Glutamatergic neuron (in vitro differentiated cells): ENCODE measurements at regions not wholly inside any gene's neighbourhood (a gene's known extent, or its start where the extent isn't known, plus 50 kb on each side); places are given as distances from the start of the nearest gene placed in this dataset.

Experiments
- DNase-seq: peaks from one replicate; pipeline ENCODE4 v3.0.0; 2022
- H3K27ac Mint-ChIP-seq: one replicate; pipeline ENCODE4 v1.8.0; 2020; ENCODE audit warnings: mild to moderate bottlenecking, mixed read lengths, inconsistent platforms; ENCODE audit not compliant: unreplicated experiment
- H3K27me3 Mint-ChIP-seq: one replicate; pipeline ENCODE4 v1.8.0; 2020; ENCODE audit warnings: mild to moderate bottlenecking, moderate library complexity, mixed read lengths, inconsistent platforms; ENCODE audit not compliant: unreplicated experiment
- H3K36me3 Mint-ChIP-seq: one replicate; pipeline ENCODE4 v1.8.0; 2020; ENCODE audit warnings: mild to moderate bottlenecking, mixed read lengths, inconsistent platforms; ENCODE audit not compliant: unreplicated experiment
- H3K4me1 Mint-ChIP-seq: one replicate; pipeline ENCODE4 v1.8.0; 2020; ENCODE audit warnings: mild to moderate bottlenecking, low read depth, mixed read lengths, inconsistent platforms; ENCODE audit not compliant: unreplicated experiment
- H3K4me3 Mint-ChIP-seq: one replicate; pipeline ENCODE4 v1.8.0; 2020; ENCODE audit warnings: mild to moderate bottlenecking, mixed read lengths, inconsistent platforms; ENCODE audit not compliant: unreplicated experiment
- H3K9me3 Mint-ChIP-seq: one replicate; pipeline ENCODE4 v1.8.0; 2020; ENCODE audit warnings: mild to moderate bottlenecking, moderate library complexity, mixed read lengths, inconsistent platforms; ENCODE audit not compliant: unreplicated experiment
- CTCF ChIP-seq: fragments of 200-600 bp; sonication (generic); IDR thresholded peaks from one replicate; pipeline ENCODE4 v1.5.0; 2021; ENCODE audit not compliant: partially characterized antibody, unreplicated experiment

DNA sequence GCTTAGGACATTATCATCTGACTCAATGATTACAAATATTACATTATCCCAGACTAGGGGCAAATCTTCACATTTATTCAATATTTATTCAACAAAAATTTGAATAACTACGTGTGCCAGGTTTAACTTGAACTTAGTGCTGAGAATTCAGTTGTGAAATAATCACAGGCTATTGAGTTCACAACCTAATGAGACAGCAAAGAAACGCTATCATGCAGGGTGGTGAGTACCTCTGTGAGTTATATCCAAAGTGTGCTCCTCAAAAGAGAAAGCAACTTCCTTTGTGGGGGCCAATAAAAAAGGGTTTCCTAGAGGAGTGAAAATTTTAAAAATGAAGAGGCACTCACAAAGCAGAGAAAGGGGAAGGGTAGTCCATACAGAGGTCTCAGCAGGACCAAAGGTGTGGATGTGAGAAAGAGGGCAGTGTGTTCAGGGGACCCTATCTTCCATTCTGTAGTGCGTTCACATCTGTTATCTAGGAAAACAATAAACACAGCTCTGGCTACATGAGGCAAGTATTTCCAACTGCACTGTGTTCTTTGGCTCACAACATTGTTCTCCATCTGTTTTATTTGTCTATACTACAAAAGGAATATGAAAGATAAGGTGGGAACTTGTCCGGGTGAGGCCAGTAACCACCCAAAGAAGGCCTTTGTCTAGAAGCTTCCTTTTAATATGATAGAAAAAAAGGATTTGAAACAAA lies 155.4 kb upstream of the MARCKS start:
- no peak overlapping the region for H3K4me3 Mint-ChIP-seq
- H3K4me1 Mint-ChIP-seq: peaks cover 5% of the 10 kb centered on the region
- no peak for TF ChIP-seq CTCF
- DNase-seq: no peak
- H3K36me3 Mint-ChIP-seq: peaks cover 6% of the 10 kb centered on the region
- H3K27me3 Mint-ChIP-seq: peaks cover 3% of the 10 kb centered on the region
- H3K9me3 Mint-ChIP-seq: peaks cover 2% of the 10 kb centered on the region
- H3K27ac Mint-ChIP-seq: no peak overlapping the region

DNA sequence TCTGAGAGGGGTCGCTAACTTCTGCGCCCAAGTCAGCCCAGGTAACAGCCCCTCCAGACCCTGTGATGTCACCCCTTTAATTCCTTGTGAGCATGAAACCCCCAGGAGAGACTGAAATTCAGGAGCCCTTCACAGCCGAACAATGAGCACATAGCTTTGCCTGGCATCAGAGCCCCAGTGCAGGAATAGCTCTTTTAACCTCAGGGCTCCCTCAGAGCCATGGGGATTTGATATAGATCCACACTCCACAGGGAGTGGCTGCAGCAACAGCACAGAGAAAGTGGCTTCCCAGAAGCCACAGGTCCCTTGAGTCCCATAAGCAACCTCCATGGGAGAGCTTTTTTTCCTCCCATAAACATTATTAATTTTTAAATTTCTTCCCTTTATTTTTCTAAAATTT lies 150.0 kb upstream of the MARCKS start:
- H3K4me3 Mint-ChIP-seq: no peak overlapping the region
- H3K4me1 Mint-ChIP-seq: peaks cover 2% of the 10 kb centered on the region
- no peak for DNase-seq
- TF ChIP-seq CTCF: no peak
- peaks cover 3% of the 10 kb centered on the region for H3K27me3 Mint-ChIP-seq
- H3K36me3 Mint-ChIP-seq: peaks cover 6% of the 10 kb centered on the region
- H3K27ac Mint-ChIP-seq: no peak overlapping the region
- H3K9me3 Mint-ChIP-seq: peaks cover 2% of the 10 kb centered on the region

DNA sequence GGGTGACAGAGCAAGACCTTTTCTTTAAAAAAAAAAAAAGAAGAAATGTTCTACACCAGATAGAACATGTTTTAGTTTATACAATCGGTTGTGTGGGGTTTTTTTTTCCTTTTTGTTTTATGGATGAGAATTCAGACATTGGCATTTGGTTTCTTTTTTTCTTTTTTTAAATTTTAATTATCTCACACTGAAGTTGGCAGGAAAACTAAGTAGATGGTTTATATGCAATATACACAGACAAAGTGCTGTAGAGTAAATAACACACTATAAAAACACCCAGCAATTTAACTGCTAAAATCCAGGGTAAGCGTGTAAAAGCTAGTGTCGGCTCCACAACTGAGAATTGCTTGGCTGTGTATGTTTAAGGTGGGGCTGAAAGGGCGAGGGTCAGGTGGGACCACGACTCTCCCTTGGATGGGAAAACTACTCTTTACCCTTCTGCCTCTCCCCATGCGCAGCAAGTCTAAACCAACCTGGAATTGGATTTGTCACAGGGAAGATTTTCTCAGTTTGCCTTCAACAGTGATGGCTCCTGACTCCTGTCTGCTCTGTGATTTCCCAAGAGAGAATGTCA lies 147.1 kb upstream of the MARCKS start:
- no peak overlapping the region for H3K4me3 Mint-ChIP-seq
- DNase-seq: no peak

DNA sequence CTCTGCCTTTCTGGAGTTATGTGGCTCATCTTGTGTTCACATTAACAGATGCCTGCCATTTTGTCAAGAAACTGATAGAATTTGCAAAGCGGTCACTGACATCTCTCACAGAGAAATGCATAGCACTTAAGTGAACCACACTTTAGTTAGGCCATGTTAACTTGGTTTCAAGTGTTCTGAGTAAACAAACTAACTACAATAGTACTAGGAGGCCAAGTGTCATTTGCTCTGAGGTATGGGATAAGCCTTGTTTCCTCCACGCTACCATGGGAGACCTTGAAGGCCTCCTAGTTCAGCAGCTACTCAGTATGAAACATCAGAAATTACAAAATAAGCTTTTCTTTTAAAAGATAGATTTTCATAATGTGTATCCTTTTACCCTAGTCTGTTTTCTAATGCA lies 143.5 kb upstream of the MARCKS start:
- Mint-ChIP-seq H3K4me3 (no peak overlapping the region), H3K9me3 (no peaks in the 10 kb centered on the region), H3K36me3 (no peaks in the 10 kb centered on the region), H3K4me1 (no peaks in the 10 kb centered on the region), H3K27me3 (no peaks in the 10 kb centered on the region), H3K27ac (no peak overlapping the region)
- no peak for DNase-seq
- no peak for TF ChIP-seq CTCF

More for the DNA sequence above, 147.1 kb upstream of the MARCKS start:
- no peaks in the 10 kb centered on the region for H3K4me1 Mint-ChIP-seq
- no peaks in the 10 kb centered on the region for H3K36me3 Mint-ChIP-seq
- no peaks in the 10 kb centered on the region for H3K9me3 Mint-ChIP-seq
- H3K27me3 Mint-ChIP-seq: no peaks in the 10 kb centered on the region
- no peak for TF ChIP-seq CTCF
- H3K27ac Mint-ChIP-seq: no peak overlapping the region

- DNase-seq: no peak
- Mint-ChIP-seq H3K27ac (no peak overlapping the region), H3K4me3 (no peak overlapping the region), H3K4me1 (no peaks in the 10 kb centered on the region), H3K9me3 (no peaks in the 10 kb centered on the region), H3K36me3 (no peaks in the 10 kb centered on the region), H3K27me3 (no peaks in the 10 kb centered on the region)
- TF ChIP-seq CTCF: no peak
These were observed 138.6 kb upstream of the MARCKS start for GRCh38 chr6:113718588-113718987.
